Peyer's patch (tissue), 4 donors: ENCODE measurements at regions not wholly inside any gene's neighbourhood (a gene's known extent, or its start where the extent isn't known, plus 50 kb on each side); places are given as distances from the start of the nearest gene placed in this dataset.

Experiments used
- CTCF ChIP-seq, 6 experiments: fragments of 450-650 bp in 4 of 6; fragments of 200-600 bp in 2 of 6; sonication (generic) in 1 of 6; IDR thresholded peaks; one replicate each; pipeline ENCODE4 v1.5.1; 2017 to 2019; ENCODE audit warnings: antibody characterized with exemption in 6 of 6, mild to moderate bottlenecking in 3 of 6, moderate library complexity in 1 of 6
- POLR2A ChIP-seq, 2 donors: fragments of 450-650 bp; IDR thresholded peaks; one replicate each; pipeline ENCODE4 v1.5.1; 2017; ENCODE audit warnings: antibody characterized with exemption in 2 of 2, mild to moderate bottlenecking in 2 of 2, moderate library complexity in 2 of 2

- no peak for TF ChIP-seq CTCF (IDR thresholded peaks at IDR 0.05)
- no peak for TF ChIP-seq POLR2A (IDR thresholded peaks at IDR 0.05)
Observed at GRCh38 chr9:17942498-17942897, 363.6 kb downstream of the SH3GL2 start.
